DOHH2 (cell line): ENCODE measurements at regions not wholly inside any gene's neighbourhood (a gene's known extent, or its start where the extent isn't known, plus 50 kb on each side); places are given as distances from the start of the nearest gene placed in this dataset.

Experiments used
- H3F3A ChIP-seq: fragments of 200-600 bp; sonication (generic), shearing (Covaris generic); 2 replicates; pipeline ENCODE4 v1.6.0; 2016; ENCODE audit warnings: antibody characterized with exemption, mild to moderate bottlenecking; ENCODE audit not compliant: control insufficient read depth, insufficient read depth
- H3K27ac ChIP-seq: fragments of 200-600 bp; sonication (generic); 2 replicates; pipeline ENCODE4 v1.5.1; 2014; ENCODE audit warnings: low read depth, mild to moderate bottlenecking, low read length, moderate library complexity
- H3K27me3 ChIP-seq: fragments of 200-600 bp; sonication (generic); 2 replicates; pipeline ENCODE4 v1.6.1; 2014; ENCODE audit warnings: mild to moderate bottlenecking, low read length, mixed read lengths; ENCODE audit not compliant: control insufficient read depth
- H3K36me3 ChIP-seq: fragments of 200-600 bp; sonication (generic); 2 replicates; pipeline ENCODE4 v1.6.1; 2014; ENCODE audit warnings: mild to moderate bottlenecking, low read length, moderate library complexity, mixed read lengths; ENCODE audit not compliant: control insufficient read depth
- H3K4me1 ChIP-seq: fragments of 200-600 bp; sonication (generic); 2 replicates; pipeline ENCODE4 v1.6.1; 2014; ENCODE audit warnings: mild to moderate bottlenecking, low read length, mixed read lengths; ENCODE audit not compliant: control insufficient read depth
- H3K4me2 ChIP-seq: fragments of 200-600 bp; sonication (generic); 2 replicates; pipeline ENCODE4 v1.6.0; 2014; ENCODE audit warnings: mild to moderate bottlenecking, low read length, moderate library complexity
- H3K4me3 ChIP-seq: fragments of 200-600 bp; sonication (generic); 2 replicates; pipeline ENCODE4 v1.5.1; 2014; ENCODE audit warnings: mild to moderate bottlenecking, low read length, mixed read lengths
- H3K79me2 ChIP-seq: fragments of 200-600 bp; sonication (generic); 2 replicates; pipeline ENCODE4 v1.6.1; 2014; ENCODE audit warnings: mild to moderate bottlenecking, low read length, mixed read lengths; ENCODE audit not compliant: control insufficient read depth
- H3K9me2 ChIP-seq: fragments of 200-600 bp; sonication (generic); replicated peaks from 2 replicates; pipeline ENCODE4 v1.6.1; 2014; ENCODE audit warnings: mild to moderate bottlenecking, low read length, mixed read lengths; ENCODE audit not compliant: control insufficient read depth
- H3K9me3 ChIP-seq: fragments of 200-600 bp; sonication (generic); 2 replicates; pipeline ENCODE4 v1.6.1; 2014; ENCODE audit warnings: antibody characterized with exemption, low read length, mixed read lengths; ENCODE audit not compliant: control insufficient read depth, insufficient read depth
- H4K20me1 ChIP-seq: fragments of 200-600 bp; sonication (generic); 2 replicates; pipeline ENCODE4 v1.6.0; 2014; ENCODE audit warnings: low read depth, mild to moderate bottlenecking, antibody characterized with exemption, low read length, moderate library complexity; ENCODE audit not compliant: control insufficient read depth, insufficient read depth
- CTCF ChIP-seq: fragments of 200-600 bp; sonication (generic); IDR thresholded peaks from one replicate; pipeline ENCODE4 v1.5.1; 2014; ENCODE audit warnings: antibody characterized with exemption, mild to moderate bottlenecking, low read depth, low read length; ENCODE audit not compliant: poor library complexity, severe bottlenecking
- EZH2phosphoT487 ChIP-seq: fragments of 200-600 bp; sonication (generic); IDR thresholded peaks from 2 replicates; pipeline ENCODE4 v1.6.1; 2017; ENCODE audit warnings: borderline replicate concordance, mild to moderate bottlenecking, antibody characterized with exemption, low read length, moderate library complexity, mixed read lengths

DNA sequence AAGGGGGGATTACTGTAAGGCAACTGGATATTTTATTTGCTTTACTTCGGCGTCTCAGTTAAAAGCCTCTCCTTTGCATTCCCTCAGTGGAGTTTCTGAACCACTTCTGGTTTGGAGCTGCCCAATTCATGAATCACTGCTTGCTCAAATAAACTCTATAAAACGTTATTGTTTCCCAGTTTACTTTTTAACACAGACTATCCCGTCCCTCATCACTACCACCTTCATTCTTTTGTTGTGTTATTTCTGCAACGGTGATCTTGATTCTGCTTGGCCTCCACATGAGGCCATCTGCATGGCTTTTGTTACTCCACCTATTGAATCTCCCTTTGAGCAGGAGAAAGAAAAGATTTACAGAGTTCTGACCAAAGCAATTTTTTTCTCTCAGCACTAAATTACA, 104.0 kb upstream of the PLEKHA5 start:
- H3K9me2 ChIP-seq: no peaks in the 10 kb centered on the region
- no peak for TF ChIP-seq CTCF
- H3K4me2 ChIP-seq: no peak overlapping the region
- H3K4me3 ChIP-seq: no peak overlapping the region
- no peaks in the 10 kb centered on the region for H3K36me3 ChIP-seq
- no peaks in the 10 kb centered on the region for H3K4me1 ChIP-seq
- no peaks in the 10 kb centered on the region for H3K9me3 ChIP-seq
- H4K20me1 ChIP-seq: no peaks in the 10 kb centered on the region
- H3F3A ChIP-seq: no peaks in the 10 kb centered on the region
- no peaks in the 10 kb centered on the region for H3K79me2 ChIP-seq
- no peak overlapping the region for H3K27ac ChIP-seq
- no peaks in the 10 kb centered on the region for H3K27me3 ChIP-seq

DNA sequence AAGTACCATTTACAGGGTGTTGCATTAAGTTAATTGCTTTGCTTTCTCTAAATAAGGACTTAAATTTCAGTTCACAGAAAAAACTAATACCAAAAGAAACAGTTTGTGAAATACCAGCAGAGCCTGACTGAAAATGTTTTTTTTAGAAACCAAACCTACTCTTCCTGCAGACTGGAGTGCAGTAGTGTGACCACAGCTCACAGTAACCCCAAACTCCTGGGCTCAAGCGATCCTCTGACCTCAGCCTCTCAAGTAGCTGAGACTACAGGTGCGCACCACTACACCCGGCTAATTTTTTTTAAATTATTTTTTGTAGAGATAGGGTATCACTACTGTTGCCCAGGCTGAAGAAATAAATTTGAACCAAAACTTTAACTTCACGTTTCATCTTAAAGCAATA, 103.5 kb upstream of the PLEKHA5 start:
- no peaks in the 10 kb centered on the region for H3K9me2 ChIP-seq
- no peaks in the 10 kb centered on the region for H3K9me3 ChIP-seq
- no peaks in the 10 kb centered on the region for H3F3A ChIP-seq
- no peaks in the 10 kb centered on the region for H4K20me1 ChIP-seq
- TF ChIP-seq EZH2phosphoT487 (no peak), CTCF (no peak)
- H3K36me3 ChIP-seq: no peaks in the 10 kb centered on the region
- no peak overlapping the region for H3K4me2 ChIP-seq
- no peaks in the 10 kb centered on the region for H3K4me1 ChIP-seq
- H3K27me3 ChIP-seq: no peaks in the 10 kb centered on the region
- no peaks in the 10 kb centered on the region for H3K79me2 ChIP-seq
- H3K27ac ChIP-seq: no peak overlapping the region
- no peak overlapping the region for H3K4me3 ChIP-seq

GRCh38 chr12:19026614-19027488, 102.7 kb upstream of the PLEKHA5 start:
- TF ChIP-seq CTCF: no peak
- TF ChIP-seq EZH2phosphoT487: no peak
- no peak overlapping the region for H3K4me2 ChIP-seq
- no peaks in the 10 kb centered on the region for H3K9me2 ChIP-seq
- no peaks in the 10 kb centered on the region for H3K9me3 ChIP-seq
- H3K27ac ChIP-seq: no peak overlapping the region
- no peaks in the 10 kb centered on the region for H3K27me3 ChIP-seq
- H3K36me3 ChIP-seq: no peaks in the 10 kb centered on the region
- H3F3A ChIP-seq: no peaks in the 10 kb centered on the region
- no peaks in the 10 kb centered on the region for H3K4me1 ChIP-seq
- no peak overlapping the region for H3K4me3 ChIP-seq
- H3K79me2 ChIP-seq: no peaks in the 10 kb centered on the region
- H4K20me1 ChIP-seq: no peaks in the 10 kb centered on the region
